ENCODE measurements at regions not wholly inside any gene's neighbourhood (a gene's known extent, or its start where the extent isn't known, plus 50 kb on each side); places are given as distances from the start of the nearest gene placed in this dataset.

GRCh38 chrX:120742946-120743665 is 113.3 kb upstream of the C1GALT1C1 start:
- TF ChIP-seq CTCF (IDR thresholded peaks at IDR 0.05) (no peak), ZFX (IDR thresholded peaks at IDR 0.05; ENCODE audit: borderline replicate concordance) (no peak)

All from 22Rv1 (cell line).